Ectodermal cell (in vitro differentiated cells): ENCODE measurements at regions not wholly inside any gene's neighbourhood (a gene's known extent, or its start where the extent isn't known, plus 50 kb on each side); places are given as distances from the start of the nearest gene placed in this dataset.

Experiments used
- H3K27ac ChIP-seq: 2 replicates; pipeline ENCODE4 v1.7.0; 2013; ENCODE audit warnings: mild to moderate bottlenecking, low read depth, low read length; ENCODE audit not compliant: insufficient read depth, poor library complexity, severe bottlenecking
- H3K27me3 ChIP-seq: 2 replicates; pipeline ENCODE4 v1.7.0; 2013; ENCODE audit warnings: mild to moderate bottlenecking, low read length; ENCODE audit not compliant: insufficient read depth, control insufficient read depth, poor library complexity, severe bottlenecking
- H3K36me3 ChIP-seq: one replicate; pipeline ENCODE4 v1.7.0; 2013; ENCODE audit warnings: low read length; ENCODE audit not compliant: control insufficient read depth, insufficient read depth
- H3K4me1 ChIP-seq: one replicate; pipeline ENCODE4 v1.7.0; 2013; ENCODE audit warnings: low read length; ENCODE audit not compliant: control insufficient read depth, insufficient read depth
- H3K4me3 ChIP-seq: 2 replicates; pipeline ENCODE4 v1.7.0; 2013; ENCODE audit warnings: low read depth, low read length, control low read depth; ENCODE audit not compliant: insufficient read depth
- H3K9me3 ChIP-seq: 2 replicates; pipeline ENCODE4 v1.7.0; 2013; ENCODE audit warnings: mild to moderate bottlenecking, low read length, moderate library complexity; ENCODE audit not compliant: control insufficient read depth
- WGBS, 2 experiments: methylation state at CpG; one replicate each; pipeline ENCODE4 v1.1.7; 2013; ENCODE audit warnings: missing lambda C conversion rate in 2 of 2; 5-methylcytosine and 5-hydroxymethylcytosine counted together

DNA sequence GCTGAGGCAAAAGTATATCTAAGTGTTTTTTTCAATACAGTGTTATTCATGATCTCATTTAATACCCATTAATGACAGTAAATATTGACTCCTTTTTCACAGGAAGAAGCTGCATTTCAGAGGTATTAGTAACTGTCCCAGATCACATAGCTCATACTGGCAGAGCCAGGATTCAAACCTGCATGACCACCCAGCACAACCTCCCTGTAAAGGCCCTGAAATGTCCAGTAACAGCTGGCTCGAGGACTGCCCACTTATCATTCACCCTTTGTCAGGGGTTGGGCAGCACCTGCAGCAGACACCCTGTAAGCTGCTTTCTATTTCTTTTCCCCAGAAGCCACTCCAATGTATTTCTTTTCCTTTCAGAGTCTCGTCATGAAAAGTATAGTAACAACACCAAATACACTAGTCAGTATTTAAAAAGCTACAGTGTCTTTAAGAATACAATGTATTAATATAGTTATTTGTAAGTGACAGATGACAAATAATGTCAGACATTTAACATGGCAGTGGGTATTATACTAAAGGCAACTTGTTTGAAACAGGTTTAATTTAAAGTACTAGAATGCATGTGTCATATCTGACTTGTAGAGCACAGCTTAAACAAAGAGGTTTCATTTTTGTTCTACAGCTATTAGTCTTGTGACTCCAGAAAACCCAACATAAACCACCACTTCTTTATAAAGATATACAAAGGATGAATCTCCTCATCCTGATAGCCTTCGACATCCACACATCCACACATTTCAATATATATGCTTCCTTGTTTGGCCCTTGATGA lies 841.6 kb upstream of the GJE1 start:
- Histone ChIP-seq H3K9me3 (no peaks in the 10 kb centered on the region), H3K27ac (no peak overlapping the region), H3K36me3 (no peaks in the 10 kb centered on the region), H3K27me3 (no peaks in the 10 kb centered on the region), H3K4me1 (no peaks in the 10 kb centered on the region), H3K4me3 (no peak overlapping the region)
- WGBS, 2 experiments: 89 to 95% methylated on average over 3 of the region's 3 CpGs

DNA sequence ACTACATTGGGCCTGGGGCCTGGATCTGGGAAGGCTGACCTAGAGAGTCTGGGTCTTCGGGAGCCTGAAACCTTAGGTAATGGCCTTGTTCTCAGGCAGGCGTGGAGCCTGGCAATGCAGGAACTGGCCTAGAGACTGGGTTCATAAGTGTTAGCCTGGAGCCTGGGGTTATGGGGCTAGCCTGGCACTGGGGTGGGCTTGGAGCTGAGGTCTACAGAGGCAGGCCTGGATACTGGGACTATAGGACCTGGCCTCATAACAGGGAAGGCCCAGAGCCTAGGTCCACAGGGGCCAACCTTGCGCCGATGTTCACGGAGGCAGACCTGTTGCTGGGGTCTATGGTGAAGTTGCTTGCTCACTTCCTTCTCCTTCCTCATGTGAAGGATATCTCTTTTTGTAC lies 843.8 kb upstream of the GJE1 start:
- H3K4me3 ChIP-seq: no peak overlapping the region
- 96 to 97% methylated on average over 5 of the region's 5 CpGs for WGBS, 2 experiments
- H3K27ac ChIP-seq: no peak overlapping the region
- H3K4me1 ChIP-seq: no peaks in the 10 kb centered on the region
- H3K36me3 ChIP-seq: no peaks in the 10 kb centered on the region
- H3K27me3 ChIP-seq: no peaks in the 10 kb centered on the region
- H3K9me3 ChIP-seq: no peaks in the 10 kb centered on the region

GRCh38 chr6:141282263-141282662 lies 850.5 kb upstream of the GJE1 start:
- Histone ChIP-seq H3K36me3 (no peaks in the 10 kb centered on the region), H3K4me3 (no peak overlapping the region), H3K9me3 (no peaks in the 10 kb centered on the region), H3K4me1 (peaks cover 11% of the 10 kb centered on the region), H3K27ac (no peak overlapping the region), H3K27me3 (no peaks in the 10 kb centered on the region)
- 38 to 53% methylated on average over 1 of the region's 1 CpG for WGBS, 2 experiments

DNA sequence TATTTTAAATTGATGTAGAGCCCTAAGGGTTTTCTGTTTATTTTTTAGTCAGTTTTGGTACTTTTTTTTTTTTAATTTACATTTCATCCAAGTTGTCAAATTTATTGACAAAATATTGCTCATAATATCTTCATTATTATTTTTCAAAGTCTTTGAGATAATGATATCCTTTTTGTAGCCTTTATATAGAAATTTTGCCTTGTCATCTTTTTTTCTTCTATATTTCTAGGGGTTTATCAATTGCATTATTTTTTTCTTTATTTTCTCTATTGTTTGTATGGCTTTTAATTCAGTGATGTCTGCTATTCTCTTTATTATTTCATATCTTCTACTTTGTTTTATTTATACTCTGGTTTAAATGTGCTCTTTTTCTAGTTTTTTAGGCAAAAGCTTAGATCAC lies 863.0 kb upstream of the GJE1 start:
- no peaks in the 10 kb centered on the region for H3K36me3 ChIP-seq
- peaks cover 4% of the 10 kb centered on the region for H3K4me1 ChIP-seq
- no peaks in the 10 kb centered on the region for H3K27me3 ChIP-seq

GRCh38 chr6:141267420-141267819 lies 865.3 kb upstream of the GJE1 start:
- Histone ChIP-seq H3K27me3 (no peaks in the 10 kb centered on the region), H3K9me3 (no peaks in the 10 kb centered on the region), H3K4me3 (no peak overlapping the region), H3K4me1 (peaks cover 4% of the 10 kb centered on the region), H3K27ac (no peak overlapping the region), H3K36me3 (no peaks in the 10 kb centered on the region)
- WGBS, 2 experiments: 94 to 95% methylated on average over 6 of the region's 6 CpGs

More for the DNA sequence above, 863.0 kb upstream of the GJE1 start:
- Histone ChIP-seq H3K27ac (no peak overlapping the region), H3K4me3 (no peak overlapping the region), H3K9me3 (no peaks in the 10 kb centered on the region)

- Histone ChIP-seq H3K9me3 (no peaks in the 10 kb centered on the region), H3K4me3 (no peak overlapping the region), H3K4me1 (peaks cover 4% of the 10 kb centered on the region), H3K36me3 (no peaks in the 10 kb centered on the region), H3K27ac (no peak overlapping the region), H3K27me3 (no peaks in the 10 kb centered on the region)
- WGBS, 2 experiments: 77 to 87% methylated on average over 2 to 3 of the region's 4 CpGs
Measured at GRCh38 chr6:141265756-141266623, 866.7 kb upstream of the GJE1 start.

GRCh38 chr6:141264101-141264500 lies 868.6 kb upstream of the GJE1 start:
- Histone ChIP-seq H3K27ac (no peak overlapping the region), H3K36me3 (no peaks in the 10 kb centered on the region), H3K4me3 (no peak overlapping the region), H3K27me3 (no peaks in the 10 kb centered on the region), H3K4me1 (peaks cover 4% of the 10 kb centered on the region), H3K9me3 (no peaks in the 10 kb centered on the region)
- 89 to 91% methylated on average over 3 to 4 of the region's 4 CpGs for WGBS, 2 experiments

GRCh38 chr6:141261672-141262060 lies 871.1 kb upstream of the GJE1 start:
- no peak overlapping the region for H3K4me3 ChIP-seq
- WGBS, 2 experiments: 88 to 93% methylated on average over 4 of the region's 4 CpGs
- no peak overlapping the region for H3K27ac ChIP-seq
- H3K27me3 ChIP-seq: no peaks in the 10 kb centered on the region
- H3K36me3 ChIP-seq: no peaks in the 10 kb centered on the region
- H3K9me3 ChIP-seq: no peaks in the 10 kb centered on the region
- peaks cover 4% of the 10 kb centered on the region for H3K4me1 ChIP-seq

DNA sequence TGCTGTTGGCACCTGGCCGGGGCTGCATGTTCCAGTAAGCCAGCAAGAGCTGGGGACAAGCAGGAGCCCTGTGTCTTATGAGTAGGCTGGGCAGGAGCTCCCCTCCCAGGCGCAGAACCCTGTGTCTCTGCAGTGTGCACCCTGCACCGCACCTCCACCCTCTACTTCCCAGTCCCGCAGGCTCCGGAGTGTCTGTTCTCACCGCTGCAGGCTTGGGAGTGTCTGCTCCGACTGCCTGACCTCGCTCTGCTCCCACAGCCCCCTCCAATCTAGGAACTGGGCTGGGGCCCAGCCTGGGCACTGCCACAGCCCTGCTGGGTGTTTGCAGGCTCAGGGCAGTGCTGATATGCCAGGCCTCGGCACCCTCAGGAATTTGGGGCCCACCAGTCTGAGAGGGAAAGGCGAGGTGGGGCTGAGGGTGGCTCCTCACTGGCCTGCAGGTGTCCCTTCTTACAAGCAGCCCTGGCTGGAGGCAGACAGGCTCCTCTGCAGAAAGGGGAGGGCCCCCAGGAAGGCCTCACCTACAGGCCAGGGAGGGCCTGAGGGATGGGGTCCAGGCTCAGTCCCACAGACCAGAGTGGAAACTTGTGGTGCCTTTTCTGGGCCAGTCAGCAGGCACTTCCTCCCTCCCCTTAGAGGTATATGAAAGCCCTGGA lies 871.6 kb upstream of the GJE1 start:
- H3K27me3 ChIP-seq: no peaks in the 10 kb centered on the region
- H3K4me3 ChIP-seq: no peak overlapping the region
- peaks cover 1% of the 10 kb centered on the region for H3K4me1 ChIP-seq
- no peaks in the 10 kb centered on the region for H3K36me3 ChIP-seq
- WGBS, 2 experiments: 94 to 96% methylated on average over 10 of the region's 10 CpGs
- no peaks in the 10 kb centered on the region for H3K9me3 ChIP-seq
- H3K27ac ChIP-seq: no peak overlapping the region

DNA sequence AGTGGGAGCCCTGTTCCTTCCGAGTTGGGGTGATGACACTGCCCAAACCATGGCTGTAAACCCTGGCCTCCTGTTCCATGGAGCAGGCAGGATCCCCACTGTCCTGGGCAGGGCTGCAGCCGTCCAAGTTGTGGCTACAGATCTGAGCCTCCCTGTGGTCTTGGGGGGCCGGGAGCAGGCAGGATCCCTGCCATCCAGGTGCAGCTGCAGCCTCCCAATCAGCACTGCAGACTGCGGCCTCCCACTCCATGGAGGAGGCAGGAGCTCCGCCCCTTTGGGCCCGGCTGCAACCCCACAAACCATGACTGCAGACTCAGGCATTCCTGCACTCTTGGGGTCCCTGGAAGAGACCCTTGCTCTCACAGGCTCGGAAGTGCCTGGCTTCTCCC lies 872.1 kb upstream of the GJE1 start:
- H3K36me3 ChIP-seq: no peaks in the 10 kb centered on the region
- no peaks in the 10 kb centered on the region for H3K27me3 ChIP-seq
- H3K27ac ChIP-seq: no peak overlapping the region
- 90 to 91% methylated on average over 7 of the region's 7 CpGs for WGBS, 2 experiments
- no peaks in the 10 kb centered on the region for H3K9me3 ChIP-seq
- H3K4me1 ChIP-seq: no peaks in the 10 kb centered on the region
- H3K4me3 ChIP-seq: no peak overlapping the region
